ENCODE measurements at regions not wholly inside any gene's neighbourhood (a gene's known extent, or its start where the extent isn't known, plus 50 kb on each side); places are given as distances from the start of the nearest gene placed in this dataset.

DNA sequence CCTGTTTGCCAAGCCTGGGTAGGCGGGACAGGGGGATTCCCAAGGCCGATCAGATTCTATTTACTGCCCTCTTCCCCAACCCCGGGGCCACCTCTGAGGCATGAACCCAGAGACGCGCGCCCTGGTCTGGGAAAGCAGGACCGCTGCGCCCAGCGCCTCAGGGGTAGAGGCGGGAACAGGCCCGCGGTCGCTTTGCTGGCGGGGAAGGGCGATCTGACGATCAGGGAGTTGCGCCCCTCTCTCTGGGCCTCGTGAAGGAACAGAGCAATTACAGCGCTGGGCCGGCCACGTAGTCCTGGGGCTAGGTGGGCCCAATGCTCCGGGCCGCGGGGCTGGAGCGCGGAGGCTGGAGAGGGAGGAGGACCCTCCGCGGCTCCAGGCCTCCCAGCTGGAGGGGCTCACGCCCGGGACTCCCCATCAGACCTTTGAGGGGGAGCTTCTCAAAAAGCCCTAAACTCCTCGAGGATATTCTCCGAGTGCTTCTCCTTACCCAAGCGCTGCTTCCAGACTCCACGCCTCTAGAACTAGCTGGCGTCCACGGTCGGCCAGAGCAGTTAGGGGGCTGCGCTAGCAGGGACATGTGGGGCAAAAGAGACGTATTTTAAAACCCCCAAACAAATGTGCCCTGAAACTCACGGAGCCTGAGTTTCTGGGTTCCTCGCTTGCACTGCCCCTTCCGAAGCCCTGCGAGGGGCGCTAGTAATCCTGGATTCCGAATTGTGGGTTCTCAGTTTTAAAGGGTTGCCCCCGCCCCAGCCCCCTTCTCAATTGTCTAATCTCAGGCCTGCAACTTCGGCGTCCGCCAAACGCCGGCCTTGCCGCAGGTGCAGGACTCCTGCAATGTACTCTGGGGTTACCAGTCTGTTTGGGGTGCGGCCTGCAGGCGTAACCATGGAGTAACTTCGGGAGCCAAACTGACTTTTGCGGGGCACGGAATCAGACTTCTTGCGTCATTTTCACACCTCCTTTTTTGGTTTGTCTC, 57.6 kb downstream of the TMEM174 start:
- ChIA-PET CTCF (interaction anchor here (0.7 to 9.0 kb wide), 5 partner anchors 10 to 204 kb away, joined by 3 to 90 read pairs (median 3); no protein-coding TSS in a partner anchor), POLR2A (interaction anchor here (0.6 kb wide), 1 partner anchor 289 kb away, joined by 4 read pairs; no protein-coding TSS in a partner anchor)
- peaks cover 0 to 17% of the 10 kb centered on the region in 2 experiments; a peak in 2 of 4 replicates for H3K4me1 ChIP-seq (ENCODE audit: control insufficient read depth in 1 of 2, insufficient read depth in 2 of 2, low read depth in 1 of 2, low read length in 1 of 2)
- H3K36me3 ChIP-seq (replicated peaks in 1 of 2; ENCODE audit: control insufficient read depth in 1 of 2, insufficient read depth in 2 of 2, low read length in 1 of 2): no peaks in the 10 kb centered on the region
- TF ChIP-seq CTCF (IDR thresholded peaks at IDR 0.05) (no peak), TAF1 (IDR thresholded peaks at IDR 0.05; ENCODE audit: borderline replicate concordance, low read depth, low read length) (no peak), USF2 (IDR thresholded peaks at IDR 0.05; ENCODE audit: borderline replicate concordance, low read depth, low read length) (no peak), USF1 (IDR thresholded peaks at IDR 0.05; ENCODE audit: borderline replicate concordance, low read depth) (no peak), MAX (IDR thresholded peaks at IDR 0.05; ENCODE audit: low read depth) (no peak), TEAD4 (IDR thresholded peaks at IDR 0.05; ENCODE audit: borderline replicate concordance, insufficient read depth) (no peak), SIN3A (IDR thresholded peaks at IDR 0.05; ENCODE audit: borderline replicate concordance, low read depth, low read length) (no peak), YY1 (IDR thresholded peaks at IDR 0.05; ENCODE audit: low read depth) (no peak), ELF1 (IDR thresholded peaks at IDR 0.05) (no peak), EZH2phosphoT487 (IDR thresholded peaks at IDR 0.05; ENCODE audit: borderline replicate concordance, low read depth) (no peak), FOSL2 (IDR thresholded peaks at IDR 0.05; ENCODE audit: borderline replicate concordance, low read depth) (no peak), RXRA (IDR thresholded peaks at IDR 0.05; ENCODE audit: borderline replicate concordance, low read depth) (no peak), FOXJ3 (CRISPR knock-in tag; IDR thresholded peaks at IDR 0.05) (no peak), RCOR1 (IDR thresholded peaks at IDR 0.05; ENCODE audit: low read length) (no peak), POLR2AphosphoS5 (IDR thresholded peaks at IDR 0.05; ENCODE audit: low read depth, low read length) (no peak)
- TF ChIP-seq, protein P1, sequence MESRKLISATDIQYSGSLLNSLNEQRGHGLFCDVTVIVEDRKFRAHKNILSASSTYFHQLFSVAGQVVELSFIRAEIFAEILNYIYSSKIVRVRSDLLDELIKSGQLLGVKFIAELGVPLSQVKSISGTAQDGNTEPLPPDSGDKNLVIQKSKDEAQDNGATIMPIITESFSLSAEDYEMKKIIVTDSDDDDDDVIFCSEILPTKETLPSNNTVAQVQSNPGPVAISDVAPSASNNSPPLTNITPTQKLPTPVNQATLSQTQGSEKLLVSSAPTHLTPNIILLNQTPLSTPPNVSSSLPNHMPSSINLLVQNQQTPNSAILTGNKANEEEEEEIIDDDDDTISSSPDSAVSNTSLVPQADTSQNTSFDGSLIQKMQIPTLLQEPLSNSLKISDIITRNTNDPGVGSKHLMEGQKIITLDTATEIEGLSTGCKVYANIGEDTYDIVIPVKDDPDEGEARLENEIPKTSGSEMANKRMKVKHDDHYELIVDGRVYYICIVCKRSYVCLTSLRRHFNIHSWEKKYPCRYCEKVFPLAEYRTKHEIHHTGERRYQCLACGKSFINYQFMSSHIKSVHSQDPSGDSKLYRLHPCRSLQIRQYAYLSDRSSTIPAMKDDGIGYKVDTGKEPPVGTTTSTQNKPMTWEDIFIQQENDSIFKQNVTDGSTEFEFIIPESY (IDR thresholded peaks at IDR 0.05; ENCODE audit: borderline replicate concordance, low read depth): no peak
- TF ChIP-seq, protein P2, sequence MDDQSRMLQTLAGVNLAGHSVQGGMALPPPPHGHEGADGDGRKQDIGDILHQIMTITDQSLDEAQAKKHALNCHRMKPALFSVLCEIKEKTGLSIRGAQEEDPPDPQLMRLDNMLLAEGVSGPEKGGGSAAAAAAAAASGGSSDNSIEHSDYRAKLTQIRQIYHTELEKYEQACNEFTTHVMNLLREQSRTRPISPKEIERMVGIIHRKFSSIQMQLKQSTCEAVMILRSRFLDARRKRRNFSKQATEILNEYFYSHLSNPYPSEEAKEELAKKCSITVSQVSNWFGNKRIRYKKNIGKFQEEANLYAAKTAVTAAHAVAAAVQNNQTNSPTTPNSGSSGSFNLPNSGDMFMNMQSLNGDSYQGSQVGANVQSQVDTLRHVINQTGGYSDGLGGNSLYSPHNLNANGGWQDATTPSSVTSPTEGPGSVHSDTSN (IDR thresholded peaks at IDR 0.05): no peak
- TF ChIP-seq, protein P3, sequence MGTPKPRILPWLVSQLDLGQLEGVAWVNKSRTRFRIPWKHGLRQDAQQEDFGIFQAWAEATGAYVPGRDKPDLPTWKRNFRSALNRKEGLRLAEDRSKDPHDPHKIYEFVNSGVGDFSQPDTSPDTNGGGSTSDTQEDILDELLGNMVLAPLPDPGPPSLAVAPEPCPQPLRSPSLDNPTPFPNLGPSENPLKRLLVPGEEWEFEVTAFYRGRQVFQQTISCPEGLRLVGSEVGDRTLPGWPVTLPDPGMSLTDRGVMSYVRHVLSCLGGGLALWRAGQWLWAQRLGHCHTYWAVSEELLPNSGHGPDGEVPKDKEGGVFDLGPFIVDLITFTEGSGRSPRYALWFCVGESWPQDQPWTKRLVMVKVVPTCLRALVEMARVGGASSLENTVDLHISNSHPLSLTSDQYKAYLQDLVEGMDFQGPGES (IDR thresholded peaks at IDR 0.05; ENCODE audit: low read depth, low read length): no peak
- H3K4me2 ChIP-seq: no peak overlapping the region
- peaks cover 16% of the 10 kb centered on the region for H3F3A ChIP-seq (replicated peaks; ENCODE audit: insufficient read depth)
- no peak for DNase-seq
- H3K27me3 ChIP-seq (ENCODE audit: insufficient read depth): no peaks in the 10 kb centered on the region
- H3K27ac ChIP-seq (ENCODE audit: low read depth in 2 of 2, low read length in 1 of 2): no peak overlapping the region
- no peaks in the 10 kb centered on the region for H3K79me2 ChIP-seq (ENCODE audit: insufficient read depth)
- no peak overlapping the region for H3K4me3 ChIP-seq (ENCODE audit: low read depth in 2 of 2, low read length in 1 of 2)
- H3K9me3 ChIP-seq: no peaks in the 10 kb centered on the region
- peak overlapping the region; percentile 75; the same call in 1 of the 2 replicates for H2AFZ ChIP-seq (ENCODE audit: low read depth)
- no peaks in the 10 kb centered on the region for H3K9me2 ChIP-seq
- no peak overlapping the region for H3K9ac ChIP-seq
- H4K20me1 ChIP-seq (ENCODE audit: insufficient read depth): no peaks in the 10 kb centered on the region
- 61% methylated on average over 38 of the region's 58 CpGs for WGBS (ENCODE audit: low lambda C conversion rate)
